PC-3 (cell line): ENCODE measurements at regions not wholly inside any gene's neighbourhood (a gene's known extent, or its start where the extent isn't known, plus 50 kb on each side); places are given as distances from the start of the nearest gene placed in this dataset.

Source experiments
- EZH2phosphoT487 ChIP-seq: fragments of 300-600 bp; sonication (generic); IDR thresholded peaks from 2 replicates; pipeline ENCODE4 v1.6.1; 2018; ENCODE audit warnings: mild to moderate bottlenecking, antibody characterized with exemption, low read length, borderline replicate concordance
- TF ChIP-seq, protein P1 (sequence below): fragments of 300-600 bp; sonication (generic); conservative IDR thresholded peaks from 2 replicates; pipeline ENCODE4 v1.5.1; 2017; ENCODE audit warnings: antibody characterized with exemption, low read depth, mild to moderate bottlenecking, low read length

GRCh38 chr1:81345110-81345509 is 455.6 kb upstream of the ADGRL2 start:
- TF ChIP-seq, protein P1, sequence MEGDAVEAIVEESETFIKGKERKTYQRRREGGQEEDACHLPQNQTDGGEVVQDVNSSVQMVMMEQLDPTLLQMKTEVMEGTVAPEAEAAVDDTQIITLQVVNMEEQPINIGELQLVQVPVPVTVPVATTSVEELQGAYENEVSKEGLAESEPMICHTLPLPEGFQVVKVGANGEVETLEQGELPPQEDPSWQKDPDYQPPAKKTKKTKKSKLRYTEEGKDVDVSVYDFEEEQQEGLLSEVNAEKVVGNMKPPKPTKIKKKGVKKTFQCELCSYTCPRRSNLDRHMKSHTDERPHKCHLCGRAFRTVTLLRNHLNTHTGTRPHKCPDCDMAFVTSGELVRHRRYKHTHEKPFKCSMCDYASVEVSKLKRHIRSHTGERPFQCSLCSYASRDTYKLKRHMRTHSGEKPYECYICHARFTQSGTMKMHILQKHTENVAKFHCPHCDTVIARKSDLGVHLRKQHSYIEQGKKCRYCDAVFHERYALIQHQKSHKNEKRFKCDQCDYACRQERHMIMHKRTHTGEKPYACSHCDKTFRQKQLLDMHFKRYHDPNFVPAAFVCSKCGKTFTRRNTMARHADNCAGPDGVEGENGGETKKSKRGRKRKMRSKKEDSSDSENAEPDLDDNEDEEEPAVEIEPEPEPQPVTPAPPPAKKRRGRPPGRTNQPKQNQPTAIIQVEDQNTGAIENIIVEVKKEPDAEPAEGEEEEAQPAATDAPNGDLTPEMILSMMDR: no peak
- TF ChIP-seq EZH2phosphoT487: no peak
